ENCODE measurements at regions not wholly inside any gene's neighbourhood (a gene's known extent, or its start where the extent isn't known, plus 50 kb on each side); places are given as distances from the start of the nearest gene placed in this dataset.

DNA sequence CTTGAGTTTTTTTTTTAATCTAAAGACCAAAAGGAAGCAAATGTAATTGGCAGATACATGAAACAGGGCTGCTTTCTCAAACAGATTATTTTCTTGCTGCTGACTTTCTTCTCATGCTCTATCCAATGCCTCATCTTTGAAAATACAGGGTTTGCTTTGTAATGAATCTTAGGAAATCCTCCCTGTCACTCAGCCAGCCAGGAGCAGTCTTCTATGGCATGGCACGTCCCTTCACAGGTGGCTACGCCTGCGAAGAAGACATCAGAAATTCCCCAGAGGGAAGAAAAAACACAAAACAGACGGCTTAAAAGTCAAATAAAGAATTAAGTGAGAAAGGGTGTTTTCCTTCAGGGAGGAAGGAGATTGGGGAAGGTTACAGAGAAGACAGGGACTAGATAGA, 242.5 kb downstream of the IGSF11 start:
- intact Hi-C loops (cut with DNase I; ENCODE audit: low total_unique reads): no loop called here
- H3K4me1 ChIP-seq: no peaks in the 10 kb centered on the region
- no peak overlapping the region for H3K4me3 ChIP-seq
- no peaks in the 10 kb centered on the region for H3K36me3 ChIP-seq
- TF ChIP-seq, protein P1, sequence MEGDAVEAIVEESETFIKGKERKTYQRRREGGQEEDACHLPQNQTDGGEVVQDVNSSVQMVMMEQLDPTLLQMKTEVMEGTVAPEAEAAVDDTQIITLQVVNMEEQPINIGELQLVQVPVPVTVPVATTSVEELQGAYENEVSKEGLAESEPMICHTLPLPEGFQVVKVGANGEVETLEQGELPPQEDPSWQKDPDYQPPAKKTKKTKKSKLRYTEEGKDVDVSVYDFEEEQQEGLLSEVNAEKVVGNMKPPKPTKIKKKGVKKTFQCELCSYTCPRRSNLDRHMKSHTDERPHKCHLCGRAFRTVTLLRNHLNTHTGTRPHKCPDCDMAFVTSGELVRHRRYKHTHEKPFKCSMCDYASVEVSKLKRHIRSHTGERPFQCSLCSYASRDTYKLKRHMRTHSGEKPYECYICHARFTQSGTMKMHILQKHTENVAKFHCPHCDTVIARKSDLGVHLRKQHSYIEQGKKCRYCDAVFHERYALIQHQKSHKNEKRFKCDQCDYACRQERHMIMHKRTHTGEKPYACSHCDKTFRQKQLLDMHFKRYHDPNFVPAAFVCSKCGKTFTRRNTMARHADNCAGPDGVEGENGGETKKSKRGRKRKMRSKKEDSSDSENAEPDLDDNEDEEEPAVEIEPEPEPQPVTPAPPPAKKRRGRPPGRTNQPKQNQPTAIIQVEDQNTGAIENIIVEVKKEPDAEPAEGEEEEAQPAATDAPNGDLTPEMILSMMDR (IDR thresholded peaks at IDR 0.05): no peak
- no peak for TF ChIP-seq POLR2A (IDR thresholded peaks at IDR 0.05)
- no peak for TF ChIP-seq POLR2AphosphoS5 (IDR thresholded peaks at IDR 0.05)
- TF ChIP-seq EP300 (IDR thresholded peaks at IDR 0.05; ENCODE audit: low read depth): no peak
- H3K27ac ChIP-seq: no peak overlapping the region
- no peaks in the 10 kb centered on the region for H3K9me3 ChIP-seq
- in situ Hi-C loops (cut with MboI; ENCODE audit: low pct_ligation_motif_present in 1 of 4, low pct_unique_long_range_greater_than_20kb in 1 of 4, low sequenced_read_pairs in 3 of 4): no loop called here
- DNase-seq: no peak
- H3K27me3 ChIP-seq: no peaks in the 10 kb centered on the region
- WGBS, 2 donors (ENCODE audit: low coverage in 1 of 2): 64 to 80% methylated on average over 1 to 4 of the region's 4 CpGs

DNA sequence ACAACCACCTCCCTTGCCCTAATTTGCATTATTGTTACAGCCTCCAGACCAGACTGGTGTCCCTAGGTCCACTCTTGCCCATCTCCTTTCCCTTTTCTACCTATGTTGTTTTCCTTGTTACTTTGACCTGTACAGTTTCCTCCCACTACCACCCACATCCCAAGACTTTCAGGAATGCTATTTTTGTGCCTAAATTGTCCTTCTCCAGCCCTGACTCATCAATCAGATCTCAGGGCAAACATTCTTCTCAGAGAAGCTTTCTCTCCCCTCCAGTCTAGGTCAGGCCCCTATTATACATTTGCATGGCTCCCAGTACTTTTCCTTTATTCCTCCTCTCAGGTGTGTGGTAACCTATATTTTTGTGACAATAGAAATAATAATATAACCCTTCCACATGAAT, 241.5 kb downstream of the IGSF11 start:
- Histone ChIP-seq H3K27ac (no peak overlapping the region), H3K36me3 (no peaks in the 10 kb centered on the region), H3K9me3 (no peaks in the 10 kb centered on the region), H3K4me1 (no peaks in the 10 kb centered on the region), H3K27me3 (no peaks in the 10 kb centered on the region), H3K4me3 (no peak overlapping the region)
- in situ Hi-C loops (cut with MboI; ENCODE audit: low pct_ligation_motif_present in 1 of 4, low pct_unique_long_range_greater_than_20kb in 1 of 4, low sequenced_read_pairs in 3 of 4): no loop called here
- intact Hi-C loops (cut with DNase I; ENCODE audit: low total_unique reads): no loop called here
- TF ChIP-seq POLR2AphosphoS5 (IDR thresholded peaks at IDR 0.05) (no peak), EP300 (IDR thresholded peaks at IDR 0.05; ENCODE audit: low read depth) (no peak), POLR2A (IDR thresholded peaks at IDR 0.05) (no peak)
- TF ChIP-seq, protein P1 (IDR thresholded peaks at IDR 0.05): no peak
- no peak for DNase-seq

DNA sequence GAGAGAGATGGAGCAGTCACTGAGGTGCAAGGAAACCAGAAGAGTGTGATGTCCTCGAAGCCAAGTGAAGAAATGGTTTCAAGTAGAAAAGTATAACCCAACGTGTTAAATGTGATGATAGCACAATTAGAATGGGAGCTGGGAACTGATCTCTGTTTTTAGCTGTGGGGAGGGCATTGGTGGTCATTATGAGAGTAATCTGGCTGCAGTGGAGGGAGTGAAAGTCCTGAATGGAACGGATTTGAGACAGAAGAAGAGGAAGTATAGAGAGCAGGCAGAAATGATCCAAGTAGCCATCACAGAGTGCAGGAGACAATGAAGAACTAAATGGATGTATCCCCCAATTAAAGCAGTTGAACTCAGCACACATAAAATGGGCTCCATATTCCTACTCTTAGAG, 235.3 kb downstream of the IGSF11 start:
- H3K9me3 ChIP-seq: no peaks in the 10 kb centered on the region
- no peak for DNase-seq
- H3K27me3 ChIP-seq: no peaks in the 10 kb centered on the region
- 57 to 60% methylated on average over 1 to 3 of the region's 3 CpGs for WGBS, 2 donors (ENCODE audit: low coverage in 1 of 2)
- TF ChIP-seq POLR2AphosphoS5 (IDR thresholded peaks at IDR 0.05): no peak
- H3K27ac ChIP-seq: no peak overlapping the region
- in situ Hi-C loops (cut with MboI; ENCODE audit: low pct_ligation_motif_present in 1 of 4, low pct_unique_long_range_greater_than_20kb in 1 of 4, low sequenced_read_pairs in 3 of 4): no loop called here
- intact Hi-C loops (cut with DNase I; ENCODE audit: low total_unique reads): no loop called here
- no peaks in the 10 kb centered on the region for H3K36me3 ChIP-seq
- H3K4me1 ChIP-seq: no peaks in the 10 kb centered on the region
- H3K4me3 ChIP-seq: no peak overlapping the region

DNA sequence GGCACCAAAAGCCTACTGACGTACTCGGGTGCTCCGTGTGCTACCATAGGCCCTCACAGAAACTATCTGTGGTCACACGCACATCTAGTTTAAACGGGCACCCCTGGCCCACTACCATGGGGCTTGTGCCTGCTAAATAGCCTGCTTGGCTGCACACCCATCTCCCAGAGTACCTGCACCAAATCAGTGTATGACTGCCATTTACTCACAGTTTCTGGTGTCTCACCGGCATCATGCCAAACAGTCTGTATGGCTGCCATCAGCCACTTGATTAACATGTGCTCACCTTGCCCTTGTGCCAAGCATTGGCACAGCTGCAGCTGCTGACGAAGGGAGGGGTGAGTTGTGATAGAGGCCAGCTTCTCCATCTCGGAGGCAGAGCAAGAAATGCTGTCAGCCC, 232.7 kb downstream of the IGSF11 start:
- Histone ChIP-seq H3K4me1 (no peaks in the 10 kb centered on the region), H3K36me3 (no peaks in the 10 kb centered on the region), H3K27me3 (no peaks in the 10 kb centered on the region), H3K27ac (no peak overlapping the region), H3K9me3 (no peaks in the 10 kb centered on the region), H3K4me3 (no peak overlapping the region)
- in situ Hi-C loops (cut with MboI; ENCODE audit: low pct_ligation_motif_present in 1 of 4, low pct_unique_long_range_greater_than_20kb in 1 of 4, low sequenced_read_pairs in 3 of 4) (no loop called here), intact Hi-C loops (cut with DNase I; ENCODE audit: low total_unique reads) (no loop called here)
- no peak for DNase-seq
- WGBS, 2 donors (ENCODE audit: low coverage in 1 of 2): 86 to 90% methylated on average over 5 to 8 of the region's 8 CpGs
- TF ChIP-seq, protein P1 (IDR thresholded peaks at IDR 0.05): no peak
- TF ChIP-seq POLR2A (IDR thresholded peaks at IDR 0.05) (no peak), EP300 (IDR thresholded peaks at IDR 0.05; ENCODE audit: low read depth) (no peak), POLR2AphosphoS5 (IDR thresholded peaks at IDR 0.05) (no peak)

DNA sequence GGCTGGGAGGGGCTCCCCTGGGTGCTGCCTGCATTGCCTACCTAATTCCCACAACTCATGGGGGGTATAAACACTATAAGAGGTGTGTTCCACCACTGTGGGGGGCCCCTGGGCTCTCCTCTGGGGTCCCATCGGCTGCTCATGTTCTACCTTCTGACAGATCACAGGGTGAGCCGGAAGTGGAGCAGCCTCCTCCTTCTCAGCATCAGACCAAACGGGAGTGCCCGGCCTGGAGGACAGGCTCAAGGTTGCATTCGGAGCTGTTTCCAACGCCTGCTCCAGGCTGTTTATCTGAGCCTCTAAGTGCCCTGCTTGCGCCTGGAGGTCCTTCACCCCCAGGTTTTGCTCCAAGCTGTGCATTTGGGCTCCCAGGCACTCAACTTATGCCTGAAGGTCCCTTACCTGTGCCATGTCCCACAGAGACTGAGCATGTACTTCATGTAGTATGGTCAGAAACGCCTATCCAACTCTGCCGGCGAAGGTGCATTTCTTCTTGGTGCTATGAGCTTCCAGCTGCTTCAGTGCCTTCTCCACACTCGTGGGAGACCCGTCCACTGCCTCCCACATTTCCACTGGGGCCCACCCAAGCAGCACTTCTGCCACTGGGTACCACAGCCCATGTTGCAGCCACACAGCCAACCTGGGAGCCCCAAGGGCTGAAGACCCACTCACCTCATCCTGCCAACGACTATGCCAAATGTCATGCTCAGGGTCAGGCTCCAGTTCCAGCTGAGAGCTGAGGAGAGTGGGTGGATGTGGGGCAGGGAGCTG, 232.1 kb downstream of the IGSF11 start:
- TF ChIP-seq POLR2A (IDR thresholded peaks at IDR 0.05): no peak
- TF ChIP-seq, protein P1 (IDR thresholded peaks at IDR 0.05): no peak
- no peak for TF ChIP-seq EP300 (IDR thresholded peaks at IDR 0.05; ENCODE audit: low read depth)
- no peak for TF ChIP-seq POLR2AphosphoS5 (IDR thresholded peaks at IDR 0.05)
- H3K27ac ChIP-seq: no peak overlapping the region

More for the DNA sequence above, 232.1 kb downstream of the IGSF11 start:
- no peak overlapping the region for H3K4me3 ChIP-seq
- in situ Hi-C loops (cut with MboI; ENCODE audit: low pct_ligation_motif_present in 1 of 4, low pct_unique_long_range_greater_than_20kb in 1 of 4, low sequenced_read_pairs in 3 of 4) (no loop called here), intact Hi-C loops (cut with DNase I; ENCODE audit: low total_unique reads) (no loop called here)
- H3K36me3 ChIP-seq: no peaks in the 10 kb centered on the region
- no peaks in the 10 kb centered on the region for H3K4me1 ChIP-seq
- no peak for DNase-seq
- H3K9me3 ChIP-seq: no peaks in the 10 kb centered on the region
- H3K27me3 ChIP-seq: no peaks in the 10 kb centered on the region
- 82 to 83% methylated on average over 1 to 12 of the region's 13 CpGs for WGBS, 2 donors (ENCODE audit: low coverage in 1 of 2)

Data from transverse colon (tissue), 4 donors.